ENCODE measurements at regions not wholly inside any gene's neighbourhood (a gene's known extent, or its start where the extent isn't known, plus 50 kb on each side); places are given as distances from the start of the nearest gene placed in this dataset.
A peak's percentile ranks its signal among the peaks of the same experiment; 100 is the strongest.

GRCh38 chrX:139141370-139141769 lies 389.2 kb upstream of the F9 start:
- TF ChIP-seq CTCF (IDR thresholded peaks at IDR 0.05; ENCODE audit: extremely low read depth, insufficient read depth, missing control alignments), result no peak
- no peak for DNase-seq (ENCODE audit: low spot score)
- in situ Hi-C loops (cut with MboI; ENCODE audit: low pct_unique_long_range_greater_than_20kb, low sequenced_read_pairs, unreplicated experiment), result no loop called here

- no peak for DNase-seq (ENCODE audit: low spot score)
Measured at GRCh38 chrX:139134316-139134715, 396.2 kb upstream of the F9 start.

GRCh38 chrX:139126493-139126892 lies 404.0 kb upstream of the F9 start:
- in situ Hi-C loops (cut with MboI; ENCODE audit: low pct_unique_long_range_greater_than_20kb, low sequenced_read_pairs, unreplicated experiment), result no loop called here
- peak; percentile 4 for DNase-seq (ENCODE audit: low spot score)
- TF ChIP-seq CTCF (IDR thresholded peaks at IDR 0.05; ENCODE audit: extremely low read depth, insufficient read depth, missing control alignments), result peak; percentile 61

More at GRCh38 chrX:139134316-139134715, 396.2 kb upstream of the F9 start:
- in situ Hi-C loops (cut with MboI; ENCODE audit: low pct_unique_long_range_greater_than_20kb, low sequenced_read_pairs, unreplicated experiment), result no loop called here
- TF ChIP-seq CTCF (IDR thresholded peaks at IDR 0.05; ENCODE audit: extremely low read depth, insufficient read depth, missing control alignments), result no peak

- DNase-seq (ENCODE audit: low spot score), result no peak
- TF ChIP-seq CTCF (IDR thresholded peaks at IDR 0.05; ENCODE audit: extremely low read depth, insufficient read depth, missing control alignments), result no peak
- in situ Hi-C loops (cut with MboI; ENCODE audit: low pct_unique_long_range_greater_than_20kb, low sequenced_read_pairs, unreplicated experiment), result no loop called here
Measured at GRCh38 chrX:139125916-139126315, 404.6 kb upstream of the F9 start.

GRCh38 chrX:139121616-139122286 lies 408.8 kb upstream of the F9 start:
- in situ Hi-C loops (cut with MboI; ENCODE audit: low pct_unique_long_range_greater_than_20kb, low sequenced_read_pairs, unreplicated experiment), result no loop called here
- no peak for TF ChIP-seq CTCF (IDR thresholded peaks at IDR 0.05; ENCODE audit: extremely low read depth, insufficient read depth, missing control alignments)
- no peak for DNase-seq (ENCODE audit: low spot score)

GRCh38 chrX:139120760-139121159 lies 409.2 kb upstream of the FGF13 start:
- no peak for DNase-seq (ENCODE audit: low spot score)
- in situ Hi-C loops (cut with MboI; ENCODE audit: low pct_unique_long_range_greater_than_20kb, low sequenced_read_pairs, unreplicated experiment), result no loop called here
- no peak for TF ChIP-seq CTCF (IDR thresholded peaks at IDR 0.05; ENCODE audit: extremely low read depth, insufficient read depth, missing control alignments)
